HL-60 (cell line): ENCODE measurements at regions not wholly inside any gene's neighbourhood (a gene's known extent, or its start where the extent isn't known, plus 50 kb on each side); places are given as distances from the start of the nearest gene placed in this dataset.

Experiments used
- CTCF ChIP-seq: IDR thresholded peaks from one replicate; pipeline ENCODE4 v1.5.1; 2011; ENCODE audit warnings: low read length, control low read depth, inconsistent platforms; ENCODE audit not compliant: insufficient read depth
- GABPA ChIP-seq: IDR thresholded peaks from 2 replicates; pipeline ENCODE4 v1.6.1; 2012; ENCODE audit warnings: low read depth
- REST ChIP-seq: IDR thresholded peaks from 2 replicates; pipeline ENCODE4 v1.6.1; 2012; ENCODE audit warnings: low read depth; ENCODE audit not compliant: insufficient replicate concordance

GRCh38 chr9:104304925-104305324 is 199.1 kb upstream of the OR13F1 start:
- no peak for TF ChIP-seq GABPA
- no peak for TF ChIP-seq CTCF
- no peak for TF ChIP-seq REST
